ENCODE measurements at regions not wholly inside any gene's neighbourhood (a gene's known extent, or its start where the extent isn't known, plus 50 kb on each side); places are given as distances from the start of the nearest gene placed in this dataset.
"Not testable (repeated sequence)": the region's sequence is repeated elsewhere in the genome, so short reads cannot be mapped to it uniquely, and the experiment has no call there.

- no peak for DNase-seq (ENCODE audit: insufficient read length, low spot score, missing footprints)
- no peaks in the 10 kb centered on the region for H3K79me2 ChIP-seq (ENCODE audit: insufficient read depth, low read length)
- no peak overlapping the region for H3K4me2 ChIP-seq (ENCODE audit: insufficient read depth, low read length)
- H3K27me3 ChIP-seq (ENCODE audit: insufficient read depth, low read length), result peaks cover 4% of the 10 kb centered on the region
- H3K27ac ChIP-seq (ENCODE audit: low read depth, low read length), result no peak overlapping the region
- H3K9me3 ChIP-seq (ENCODE audit: low read depth, low read length), result no peaks in the 10 kb centered on the region
- H3K36me3 ChIP-seq (ENCODE audit: insufficient read depth, low read length), result no peaks in the 10 kb centered on the region
- no peak overlapping the region for H2AFZ ChIP-seq (ENCODE audit: low read length)
- H3K4me1 ChIP-seq (ENCODE audit: insufficient read depth, low read length), result no peaks in the 10 kb centered on the region
- TF ChIP-seq CTCF (IDR thresholded peaks at IDR 0.05; ENCODE audit: extremely low read depth, low read depth, low read length), result no peak
- no peak overlapping the region for H3K4me3 ChIP-seq (ENCODE audit: insufficient read depth, low read length)
- no peaks in the 10 kb centered on the region for H4K20me1 ChIP-seq (ENCODE audit: insufficient read depth, low read length)
These were observed 71.4 kb upstream of the PRMT8 start for GRCh38 chr12:3419558-3419957.

GRCh38 chr12:3420693-3421092, 70.3 kb upstream of the PRMT8 start:
- Histone ChIP-seq H3K79me2 (ENCODE audit: insufficient read depth, low read length) (no peaks in the 10 kb centered on the region), H2AFZ (ENCODE audit: low read length) (no peak overlapping the region), H4K20me1 (ENCODE audit: insufficient read depth, low read length) (no peaks in the 10 kb centered on the region), H3K36me3 (ENCODE audit: insufficient read depth, low read length) (no peaks in the 10 kb centered on the region), H3K4me3 (ENCODE audit: insufficient read depth, low read length) (no peak overlapping the region), H3K4me2 (ENCODE audit: insufficient read depth, low read length) (no peak overlapping the region), H3K27ac (ENCODE audit: low read depth, low read length) (no peak overlapping the region), H3K27me3 (ENCODE audit: insufficient read depth, low read length) (peaks cover 4% of the 10 kb centered on the region), H3K9me3 (ENCODE audit: low read depth, low read length) (no peaks in the 10 kb centered on the region), H3K4me1 (ENCODE audit: insufficient read depth, low read length) (no peaks in the 10 kb centered on the region)
- no peak for DNase-seq (ENCODE audit: insufficient read length, low spot score, missing footprints)
- TF ChIP-seq CTCF (IDR thresholded peaks at IDR 0.05; ENCODE audit: extremely low read depth, low read depth, low read length), result no peak

GRCh38 chr12:3421191-3421978, 69.6 kb upstream of the PRMT8 start:
- no peaks in the 10 kb centered on the region for H3K9me3 ChIP-seq (ENCODE audit: low read depth, low read length)
- H2AFZ ChIP-seq (ENCODE audit: low read length), result no peak overlapping the region
- H4K20me1 ChIP-seq (ENCODE audit: insufficient read depth, low read length), result no peaks in the 10 kb centered on the region
- H3K4me2 ChIP-seq (ENCODE audit: insufficient read depth, low read length), result no peak overlapping the region
- no peak for DNase-seq (ENCODE audit: insufficient read length, low spot score, missing footprints)
- H3K36me3 ChIP-seq (ENCODE audit: insufficient read depth, low read length), result no peaks in the 10 kb centered on the region
- H3K4me1 ChIP-seq (ENCODE audit: insufficient read depth, low read length), result no peaks in the 10 kb centered on the region
- no peak overlapping the region for H3K27ac ChIP-seq (ENCODE audit: low read depth, low read length)
- peaks cover 4% of the 10 kb centered on the region for H3K27me3 ChIP-seq (ENCODE audit: insufficient read depth, low read length)
- H3K79me2 ChIP-seq (ENCODE audit: insufficient read depth, low read length), result no peaks in the 10 kb centered on the region
- no peak for TF ChIP-seq CTCF (IDR thresholded peaks at IDR 0.05; ENCODE audit: extremely low read depth, low read depth, low read length)
- H3K4me3 ChIP-seq (ENCODE audit: insufficient read depth, low read length), result no peak overlapping the region

GRCh38 chr12:3424796-3425195, 66.2 kb upstream of the PRMT8 start:
- not testable (repeated sequence) for H2AFZ ChIP-seq (ENCODE audit: low read length); DNase-seq (ENCODE audit: insufficient read length, low spot score, missing footprints); H3K4me2 ChIP-seq (ENCODE audit: insufficient read depth, low read length); H3K36me3 ChIP-seq (ENCODE audit: insufficient read depth, low read length); H3K27ac ChIP-seq (ENCODE audit: low read depth, low read length); H3K79me2 ChIP-seq (ENCODE audit: insufficient read depth, low read length); H4K20me1 ChIP-seq (ENCODE audit: insufficient read depth, low read length); H3K4me3 ChIP-seq (ENCODE audit: insufficient read depth, low read length); H3K4me1 ChIP-seq (ENCODE audit: insufficient read depth, low read length); H3K27me3 ChIP-seq (ENCODE audit: insufficient read depth, low read length); H3K9me3 ChIP-seq (ENCODE audit: low read depth, low read length)

All from osteoblast (primary cell).